ENCODE measurements at regions not wholly inside any gene's neighbourhood (a gene's known extent, or its start where the extent isn't known, plus 50 kb on each side); places are given as distances from the start of the nearest gene placed in this dataset.
"Not testable (repeated sequence)": the region's sequence is repeated elsewhere in the genome, so short reads cannot be mapped to it uniquely, and the experiment has no call there.

- not testable (repeated sequence) for TF ChIP-seq CTCF, POLR2A (IDR thresholded peaks at IDR 0.05)
Measured at GRCh38 chr11:134941936-134942600, 530.0 kb upstream of the B3GAT1 start.

All from adrenal gland (tissue), 5 donors.